NT2/D1 (cell line): ENCODE measurements at regions not wholly inside any gene's neighbourhood (a gene's known extent, or its start where the extent isn't known, plus 50 kb on each side); places are given as distances from the start of the nearest gene placed in this dataset.

ENCODE experiments used
- SUZ12 ChIP-seq: IDR thresholded peaks from 2 replicates; pipeline ENCODE4 v1.6.1; 2011; ENCODE audit not compliant: insufficient read length, insufficient read depth; ENCODE audit errors: extremely low read depth
- YY1 ChIP-seq: IDR thresholded peaks from 2 replicates; pipeline ENCODE4 v1.6.1; 2011; ENCODE audit not compliant: insufficient read length, insufficient read depth
- ZNF274 ChIP-seq: IDR thresholded peaks from 2 replicates; pipeline ENCODE4 v1.6.1; 2011; ENCODE audit warnings: mild to moderate bottlenecking, low read depth, low read length

DNA sequence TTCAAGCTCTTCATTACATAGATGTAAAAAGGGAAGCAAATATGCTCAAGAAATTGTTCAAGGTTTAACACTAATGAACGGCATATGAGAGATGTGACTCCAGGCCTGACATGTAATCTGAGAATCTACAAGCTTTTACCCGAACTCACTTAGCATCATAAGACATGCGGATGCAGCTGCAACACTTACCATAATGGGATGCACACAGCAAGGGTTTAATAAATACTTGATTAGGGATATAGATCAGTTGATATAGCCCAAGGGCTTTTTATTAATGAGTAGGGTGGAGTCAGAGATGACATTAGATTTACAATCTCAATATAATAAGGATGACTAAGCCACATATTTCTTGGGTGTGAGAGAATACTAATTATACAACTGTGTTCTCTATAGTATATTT, 2215.5 kb downstream of the MAT2B start:
- TF ChIP-seq YY1 (no peak), SUZ12 (no peak), ZNF274 (no peak)
